Neural cell (in vitro differentiated cells): ENCODE measurements at regions not wholly inside any gene's neighbourhood (a gene's known extent, or its start where the extent isn't known, plus 50 kb on each side); places are given as distances from the start of the nearest gene placed in this dataset.

ENCODE experiments used
- H2AFZ ChIP-seq: fragments of 200-600, 300-800 bp; sonication (generic), shearing (Covaris generic); 2 replicates; pipeline ENCODE4 v1.6.0; 2014; ENCODE audit warnings: low read depth, mild to moderate bottlenecking, antibody characterized with exemption, low read length, moderate library complexity
- H3F3A ChIP-seq: fragments of 200-600 bp; shearing (Covaris generic); 2 replicates; pipeline ENCODE4 v1.6.1; 2016; ENCODE audit warnings: mild to moderate bottlenecking, moderate library complexity, mixed read lengths, antibody characterized with exemption, low read length; ENCODE audit not compliant: insufficient read depth, poor library complexity, severe bottlenecking
- H3K27ac ChIP-seq: fragments of 200-600, 300-800 bp; sonication (generic), shearing (Covaris generic); 2 replicates; pipeline ENCODE4 v1.5.1; 2014; ENCODE audit warnings: mild to moderate bottlenecking, low read length, moderate library complexity
- H3K27me3 ChIP-seq: fragments of 300-800, 200-600 bp; sonication (generic), shearing (Covaris generic); 2 replicates; pipeline ENCODE4 v1.6.0; 2014; ENCODE audit warnings: mild to moderate bottlenecking, low read depth, low read length, moderate library complexity; ENCODE audit not compliant: insufficient read depth
- H3K36me3 ChIP-seq: fragments of 300-800, 200-600 bp; sonication (generic), shearing (Covaris generic); 2 replicates; pipeline ENCODE4 v1.5.1; 2014; ENCODE audit warnings: mild to moderate bottlenecking, antibody characterized with exemption, low read length, moderate library complexity; ENCODE audit not compliant: insufficient read depth
- H3K4me2 ChIP-seq: fragments of 300-800, 200-600 bp; sonication (generic), shearing (Covaris generic); 2 replicates; pipeline ENCODE4 v1.6.0; 2014; ENCODE audit warnings: mild to moderate bottlenecking, low read length
- H3K4me3 ChIP-seq: fragments of 300-800, 200-600 bp; sonication (generic), shearing (Covaris generic); 2 replicates; pipeline ENCODE4 v1.5.1; 2014; ENCODE audit warnings: mild to moderate bottlenecking, low read length, moderate library complexity
- H3K79me2 ChIP-seq: fragments of 200-600 bp; shearing (Covaris generic); replicated peaks from 2 replicates; pipeline ENCODE4 v1.6.0; 2014; ENCODE audit warnings: mild to moderate bottlenecking, low read length, moderate library complexity; ENCODE audit not compliant: insufficient read depth
- H3K9ac ChIP-seq: fragments of 300-800, 200-600 bp; sonication (generic), shearing (Covaris generic); 2 replicates; pipeline ENCODE4 v1.6.1; 2016; ENCODE audit warnings: mild to moderate bottlenecking, low read length, mixed read lengths
- H3K9me2 ChIP-seq: fragments of 200-600 bp; shearing (Covaris generic); 2 replicates; pipeline ENCODE4 v1.6.1; 2016; ENCODE audit warnings: mild to moderate bottlenecking, low read length, mixed read lengths; ENCODE audit not compliant: insufficient read depth
- H3K9me3 ChIP-seq: fragments of 200-600, 300-800 bp; sonication (generic), shearing (Covaris generic); 2 replicates; pipeline ENCODE4 v1.6.1; 2016; ENCODE audit warnings: mild to moderate bottlenecking, mixed run types, low read length, moderate library complexity, mixed read lengths
- H4K20me1 ChIP-seq: fragments of 200-600 bp; shearing (Covaris generic); 2 replicates; pipeline ENCODE4 v1.6.1; 2016; ENCODE audit warnings: mild to moderate bottlenecking, mixed run types; ENCODE audit not compliant: insufficient read depth
- EP300 ChIP-seq: fragments of 450-650 bp; conservative IDR thresholded peaks from 2 replicates; pipeline ENCODE4 v1.6.1; 2014; ENCODE audit warnings: antibody characterized with exemption, mild to moderate bottlenecking, moderate library complexity; ENCODE audit not compliant: poor library complexity, severe bottlenecking
- EZH2 ChIP-seq: fragments of 200-600, 300-800 bp; shearing (Covaris generic), sonication (generic); IDR thresholded peaks from 2 replicates; pipeline ENCODE4 v1.6.1; 2014; ENCODE audit warnings: antibody characterized with exemption, low read length, borderline replicate concordance, mild to moderate bottlenecking; ENCODE audit not compliant: insufficient read depth, poor library complexity, severe bottlenecking
- MXI1 ChIP-seq: fragments of 450-650 bp; conservative IDR thresholded peaks from 2 replicates; pipeline ENCODE4 v1.6.1; 2014; ENCODE audit warnings: antibody characterized with exemption, mild to moderate bottlenecking; ENCODE audit not compliant: poor library complexity, severe bottlenecking
- POLR2AphosphoS5 ChIP-seq: IDR thresholded peaks from 2 replicates; pipeline ENCODE4 v1.6.1; 2012
- RAD21 ChIP-seq: fragments of 450-650 bp; conservative IDR thresholded peaks from 2 replicates; pipeline ENCODE4 v1.6.1; 2014; ENCODE audit warnings: antibody characterized with exemption, mild to moderate bottlenecking, moderate library complexity
- REST ChIP-seq: IDR thresholded peaks from 2 replicates; pipeline ENCODE4 v1.6.1; 2012; ENCODE audit warnings: borderline replicate concordance
- SMC3 ChIP-seq: fragments of 450-650 bp; conservative IDR thresholded peaks from 2 replicates; pipeline ENCODE4 v1.6.1; 2014; ENCODE audit warnings: antibody characterized with exemption, mild to moderate bottlenecking, moderate library complexity; ENCODE audit not compliant: poor library complexity
- TAF1 ChIP-seq: IDR thresholded peaks from 2 replicates; pipeline ENCODE4 v1.6.1; 2012; ENCODE audit warnings: low read depth
- TF ChIP-seq, protein P1 (sequence below): fragments of 450-650 bp; IDR thresholded peaks from 2 replicates; pipeline ENCODE4 v1.5.1; 2014; ENCODE audit warnings: antibody characterized with exemption, mild to moderate bottlenecking, moderate library complexity; ENCODE audit not compliant: poor library complexity, severe bottlenecking

- Histone ChIP-seq H2AFZ (no peak overlapping the region), H3K9ac (no peak overlapping the region), H3K79me2 (no peaks in the 10 kb centered on the region), H3K9me3 (no peaks in the 10 kb centered on the region), H3F3A (no peaks in the 10 kb centered on the region), H3K4me2 (no peak overlapping the region), H3K4me3 (no peak overlapping the region), H3K27me3 (no peaks in the 10 kb centered on the region), H3K27ac (no peak overlapping the region), H3K9me2 (no peaks in the 10 kb centered on the region), H3K36me3 (no peaks in the 10 kb centered on the region), H4K20me1 (no peaks in the 10 kb centered on the region)
- TF ChIP-seq TAF1 (no peak), RAD21 (no peak)
- TF ChIP-seq, protein P1, sequence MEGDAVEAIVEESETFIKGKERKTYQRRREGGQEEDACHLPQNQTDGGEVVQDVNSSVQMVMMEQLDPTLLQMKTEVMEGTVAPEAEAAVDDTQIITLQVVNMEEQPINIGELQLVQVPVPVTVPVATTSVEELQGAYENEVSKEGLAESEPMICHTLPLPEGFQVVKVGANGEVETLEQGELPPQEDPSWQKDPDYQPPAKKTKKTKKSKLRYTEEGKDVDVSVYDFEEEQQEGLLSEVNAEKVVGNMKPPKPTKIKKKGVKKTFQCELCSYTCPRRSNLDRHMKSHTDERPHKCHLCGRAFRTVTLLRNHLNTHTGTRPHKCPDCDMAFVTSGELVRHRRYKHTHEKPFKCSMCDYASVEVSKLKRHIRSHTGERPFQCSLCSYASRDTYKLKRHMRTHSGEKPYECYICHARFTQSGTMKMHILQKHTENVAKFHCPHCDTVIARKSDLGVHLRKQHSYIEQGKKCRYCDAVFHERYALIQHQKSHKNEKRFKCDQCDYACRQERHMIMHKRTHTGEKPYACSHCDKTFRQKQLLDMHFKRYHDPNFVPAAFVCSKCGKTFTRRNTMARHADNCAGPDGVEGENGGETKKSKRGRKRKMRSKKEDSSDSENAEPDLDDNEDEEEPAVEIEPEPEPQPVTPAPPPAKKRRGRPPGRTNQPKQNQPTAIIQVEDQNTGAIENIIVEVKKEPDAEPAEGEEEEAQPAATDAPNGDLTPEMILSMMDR = no peak
Measured at GRCh38 chr2:142544173-142544572, 333.3 kb upstream of the KYNU start.

DNA sequence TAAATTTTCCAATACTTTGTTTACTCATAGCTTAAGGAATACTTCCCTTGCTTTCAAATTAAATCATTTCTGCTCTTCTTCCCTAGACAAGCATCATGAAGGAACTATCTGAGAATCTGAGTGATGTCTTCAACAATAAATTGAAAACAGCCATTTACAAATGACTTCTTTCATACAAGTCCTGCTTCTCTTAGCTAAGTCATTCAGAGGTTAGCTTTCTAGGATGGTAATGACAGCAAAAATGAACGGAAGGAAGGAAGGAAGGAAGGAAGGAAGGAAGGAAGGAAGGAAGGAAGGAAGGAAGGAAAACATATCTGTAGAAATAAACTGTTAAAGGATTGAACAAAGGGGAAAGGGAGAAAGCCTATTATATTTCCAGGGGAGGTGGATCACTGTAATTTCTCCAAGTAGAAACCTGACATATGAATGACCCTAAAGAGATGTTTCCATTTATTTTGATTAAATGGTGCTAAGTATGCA is 335.0 kb upstream of the KYNU start:
- Histone ChIP-seq H3K4me3 (no peak overlapping the region), H3K4me2 (no peak overlapping the region), H3K9me3 (no peaks in the 10 kb centered on the region), H4K20me1 (no peaks in the 10 kb centered on the region), H3F3A (no peaks in the 10 kb centered on the region), H2AFZ (no peak overlapping the region), H3K27me3 (no peaks in the 10 kb centered on the region), H3K36me3 (no peaks in the 10 kb centered on the region), H3K79me2 (no peaks in the 10 kb centered on the region), H3K27ac (no peak overlapping the region), H3K9ac (no peak overlapping the region), H3K9me2 (no peaks in the 10 kb centered on the region)
- TF ChIP-seq REST (no peak), EP300 (no peak), SMC3 (no peak), EZH2 (no peak), POLR2AphosphoS5 (no peak), MXI1 (no peak), TAF1 (no peak), RAD21 (no peak)
- TF ChIP-seq, protein P1 = no peak
